Endothelial cell of umbilical vein (primary cell): ENCODE measurements at regions not wholly inside any gene's neighbourhood (a gene's known extent, or its start where the extent isn't known, plus 50 kb on each side); places are given as distances from the start of the nearest gene placed in this dataset.

Experiments
- BruUV-seq: library from RNA; stranded (reverse); fragments of 400-500 nt; replicated peaks from 2 replicates; lab custom pipeline; 2021; lab: Mats Ljungman, UMichigan
- CTCF ChIA-PET: fragments of 300-600, 350-600 bp; sonication (Branson Sonifier 250); formaldehyde crosslinking; loops from one replicate; lab custom pipeline; 2021; ENCODE audit warnings: antibody characterized with exemption, inconsistent platforms; lab: Charles Lee
- POLR2A ChIA-PET: fragments of 300-600, 350-600 bp; sonication (Branson Sonifier 250); formaldehyde crosslinking; loops from one replicate; lab custom pipeline; 2021; ENCODE audit warnings: antibody characterized with exemption, inconsistent platforms; lab: Charles Lee
- DNase-seq: peaks from one replicate; pipeline ENCODE4 v3.0.0-alpha.2; 2011; ENCODE audit warnings: low read depth, low spot score
- FAIRE-seq: peaks from 2 replicates; lab custom pipeline; 2011; peaks lifted over from hg19 to GRCh38; lab: Jason Lieb, UNC
- H2AFZ ChIP-seq: 2 replicates; pipeline ENCODE4 v1.6.0; 2012; ENCODE audit warnings: low read depth, low read length, control low read depth, inconsistent platforms
- H3K27ac ChIP-seq: 2 replicates; pipeline ENCODE4 v1.5.1; 2011; ENCODE audit warnings: low read depth, mild to moderate bottlenecking, control low read depth, low read length, moderate library complexity; ENCODE audit not compliant: insufficient read depth
- H3K27me3 ChIP-seq, 2 experiments: 2 replicates each; pipeline versions ENCODE4 v1.6.0 to v1.6.1; 2011; ENCODE audit warnings: low read length in 2 of 2, mixed read lengths in 1 of 2; ENCODE audit not compliant: control insufficient read depth in 2 of 2, insufficient read depth in 2 of 2
- H3K36me3 ChIP-seq, 2 experiments: 2 replicates in 1 of 2; 3 replicates in 1 of 2; pipeline ENCODE4 v1.5.1; 2011; ENCODE audit warnings: low read length in 2 of 2, mild to moderate bottlenecking in 1 of 2, moderate library complexity in 1 of 2; ENCODE audit not compliant: control insufficient read depth in 2 of 2, insufficient read depth in 2 of 2; ENCODE audit errors: extremely low read depth in 1 of 2
- H3K4me1 ChIP-seq: 3 replicates; pipeline ENCODE4 v1.5.1; 2011; ENCODE audit warnings: mild to moderate bottlenecking, low read length; ENCODE audit not compliant: control insufficient read depth, insufficient read depth; ENCODE audit errors: extremely low read depth
- H3K4me2 ChIP-seq: 2 replicates; pipeline ENCODE4 v1.6.1; 2011; ENCODE audit warnings: low read length, control low read depth, mixed read lengths; ENCODE audit not compliant: insufficient read depth
- H3K4me3 ChIP-seq, 3 experiments: fragments of 200-600 bp in 1 of 3; sonication (generic), shearing (Covaris generic) in 1 of 3; replicated peaks in 1 of 3; 2 replicates each; pipeline ENCODE4 v1.5.1; 2011 to 2016; ENCODE audit warnings: control low read depth in 3 of 3, low read length in 3 of 3, mild to moderate bottlenecking in 2 of 3, inconsistent platforms in 1 of 3, low read depth in 1 of 3, moderate library complexity in 1 of 3; ENCODE audit not compliant: insufficient read depth in 1 of 3
- H3K79me2 ChIP-seq: 2 replicates; pipeline ENCODE4 v1.6.0; 2012; ENCODE audit warnings: low read length, inconsistent platforms; ENCODE audit not compliant: control insufficient read depth, insufficient read depth
- H3K9ac ChIP-seq: replicated peaks from 2 replicates; pipeline ENCODE3; 2011; ENCODE audit warnings: low read length, control low read depth; ENCODE audit not compliant: insufficient read depth; ENCODE audit errors: extremely low read depth
- H3K9me1 ChIP-seq: replicated peaks from 3 replicates; pipeline ENCODE4 v1.6.0; 2011; ENCODE audit warnings: mild to moderate bottlenecking, low read length; ENCODE audit not compliant: control insufficient read depth, insufficient read depth; ENCODE audit errors: extremely low read depth
- H3K9me3 ChIP-seq: replicated peaks from 2 replicates; pipeline ENCODE4 v1.5.1; 2012; ENCODE audit warnings: low read length, inconsistent platforms; ENCODE audit not compliant: control insufficient read depth, insufficient read depth
- H4K20me1 ChIP-seq: replicated peaks from 2 replicates; pipeline ENCODE3; 2011; ENCODE audit warnings: mild to moderate bottlenecking, low read length; ENCODE audit not compliant: control insufficient read depth, insufficient read depth; ENCODE audit errors: extremely low read depth
- CTCF ChIP-seq, 2 donors: IDR thresholded peaks; 1 replicate in 1 of 2; 2 replicates in 1 of 2; pipeline ENCODE4 v1.5.1; 2011; ENCODE audit warnings: low read length in 2 of 2, mild to moderate bottlenecking in 2 of 2, moderate library complexity in 2 of 2, control low read depth in 1 of 2, inconsistent platforms in 1 of 2, low read depth in 1 of 2; ENCODE audit not compliant: insufficient read depth in 1 of 2; ENCODE audit errors: extremely low read depth in 1 of 2
- EZH2 ChIP-seq: IDR thresholded peaks from 2 replicates; pipeline ENCODE4 v1.6.1; 2012; ENCODE audit warnings: borderline replicate concordance, low read depth, mild to moderate bottlenecking, moderate library complexity, low read length, inconsistent platforms; ENCODE audit not compliant: severe bottlenecking
- FOS ChIP-seq: IDR thresholded peaks from 2 replicates; pipeline ENCODE4 v1.6.1; 2011; ENCODE audit warnings: mild to moderate bottlenecking, low read length, moderate library complexity, borderline replicate concordance; ENCODE audit not compliant: insufficient read depth
- GATA2 ChIP-seq: IDR thresholded peaks from 2 replicates; pipeline ENCODE4 v1.7.0; 2011; ENCODE audit warnings: low read depth, mild to moderate bottlenecking, moderate library complexity, mixed read lengths, low read length; ENCODE audit not compliant: insufficient read length, insufficient read depth
- JUN ChIP-seq: IDR thresholded peaks from 2 replicates; pipeline ENCODE4 v1.6.1; 2011; ENCODE audit warnings: borderline replicate concordance, low read depth; ENCODE audit not compliant: insufficient read length, insufficient read depth
- MAX ChIP-seq: IDR thresholded peaks from 2 replicates; pipeline ENCODE4 v1.6.1; 2011; ENCODE audit not compliant: insufficient read depth, insufficient read length
- MYC ChIP-seq: IDR thresholded peaks from one replicate; pipeline ENCODE4 v1.6.1; 2011; ENCODE audit warnings: mild to moderate bottlenecking, low read depth, low read length
- POLR2A ChIP-seq: IDR thresholded peaks from 2 replicates; pipeline ENCODE4 v1.6.1; 2012; ENCODE audit warnings: low read depth, mild to moderate bottlenecking, control low read depth, low read length
- POLR2AphosphoS5 ChIP-seq: IDR thresholded peaks from 2 replicates; pipeline ENCODE4 v1.6.1; 2012; ENCODE audit warnings: low read depth, mild to moderate bottlenecking, control low read depth, low read length, moderate library complexity; ENCODE audit not compliant: insufficient read depth
- dilution Hi-C: fragments of 300-500 bp; cut with MboI; formaldehyde crosslinking; loops from one replicate; pipeline ENCODE4 v1.15.0; 2019; ENCODE audit warnings: low sequenced_read_pairs; ENCODE audit not compliant: extremely low pct_ligation_motif_present
- intact Hi-C: fragments of 100-400 bp; cut with micrococcal nuclease; formaldehyde crosslinking; loops from one replicate; pipeline ENCODE4 v1.10.0; 2022

- no peaks in the 10 kb centered on the region for H3K9me1 ChIP-seq
- POLR2A ChIA-PET, result no interaction called here
- dilution Hi-C loops (no loop called here), intact Hi-C loops (no loop called here)
- no TSS peak for BruUV-seq
- no peak overlapping the region for H3K9ac ChIP-seq
- H4K20me1 ChIP-seq, result no peaks in the 10 kb centered on the region
- no peak overlapping the region for H2AFZ ChIP-seq
- H3K9me3 ChIP-seq, result no peaks in the 10 kb centered on the region
- H3K4me2 ChIP-seq, result no peak overlapping the region
- no peaks in the 10 kb centered on the region for H3K27me3 ChIP-seq
- TF ChIP-seq FOS (no peak), POLR2AphosphoS5 (no peak)
- H3K4me1 ChIP-seq, result no peaks in the 10 kb centered on the region
- CTCF ChIA-PET, result no interaction called here
- H3K4me3 ChIP-seq, result no peak overlapping the region
- no peak for DNase-seq
- no peaks in the 10 kb centered on the region for H3K36me3 ChIP-seq
- FAIRE-seq, result no peak
- no peaks in the 10 kb centered on the region for H3K79me2 ChIP-seq
- no peak overlapping the region for H3K27ac ChIP-seq
These were observed 111.3 kb downstream of the KIF26A start for GRCh38 chr14:104249706-104250105.

- Histone ChIP-seq H3K27me3 (no peaks in the 10 kb centered on the region), H3K4me2 (no peak overlapping the region), H3K36me3 (no peaks in the 10 kb centered on the region), H3K9me1 (no peaks in the 10 kb centered on the region), H3K4me3 (no peak overlapping the region), H3K79me2 (no peaks in the 10 kb centered on the region), H3K27ac (no peak overlapping the region), H4K20me1 (no peaks in the 10 kb centered on the region), H2AFZ (no peak overlapping the region), H3K9me3 (no peaks in the 10 kb centered on the region), H3K9ac (no peak overlapping the region), H3K4me1 (no peaks in the 10 kb centered on the region)
- no TSS peak for BruUV-seq
- POLR2A ChIA-PET, result no interaction called here
- no peak for DNase-seq
- intact Hi-C loops (no loop called here), dilution Hi-C loops (no loop called here)
- TF ChIP-seq FOS, result no peak
- no peak for TF ChIP-seq JUN
- no peak for TF ChIP-seq POLR2AphosphoS5
- no peak for TF ChIP-seq MAX
- no peak for TF ChIP-seq EZH2
- no peak for TF ChIP-seq POLR2A
- TF ChIP-seq MYC, result no peak
- no peak for TF ChIP-seq GATA2
- no peak for TF ChIP-seq CTCF (IDR thresholded peaks at IDR 0.05; ENCODE audit: extremely low read depth in 1 of 2, insufficient read depth in 1 of 2, low read depth in 1 of 2, low read length in 2 of 2)
- CTCF ChIA-PET, result no interaction called here
- FAIRE-seq, result no peak
These were observed 111.8 kb downstream of the KIF26A start for GRCh38 chr14:104250175-104250574.
